ENCODE measurements at regions not wholly inside any gene's neighbourhood (a gene's known extent, or its start where the extent isn't known, plus 50 kb on each side); places are given as distances from the start of the nearest gene placed in this dataset.
A peak's percentile ranks its signal among the peaks of the same experiment; 100 is the strongest.
"Not testable (repeated sequence)": the region's sequence is repeated elsewhere in the genome, so short reads cannot be mapped to it uniquely, and the experiment has no call there.

GRCh38 chr2:155980941-155981560 lies 351.5 kb downstream of the NR4A2 start:
- DNase-seq (ENCODE audit: low read depth): no peak
- no peak overlapping the region for H3K4me3 ChIP-seq (ENCODE audit: low read depth, low read length)
- no peak for TF ChIP-seq CTCF (IDR thresholded peaks at IDR 0.05; ENCODE audit: insufficient read depth, low read length)

GRCh38 chr2:155975734-155976133 lies 356.8 kb downstream of the NR4A2 start:
- no peak for TF ChIP-seq CTCF (IDR thresholded peaks at IDR 0.05; ENCODE audit: insufficient read depth, low read length)
- H3K4me3 ChIP-seq (ENCODE audit: low read depth, low read length): no peak overlapping the region
- DNase-seq (ENCODE audit: low read depth): peak; percentile 9

GRCh38 chr2:155972916-155973315 lies 359.6 kb downstream of the NR4A2 start:
- no peak for TF ChIP-seq CTCF (IDR thresholded peaks at IDR 0.05; ENCODE audit: insufficient read depth, low read length)
- DNase-seq (ENCODE audit: low read depth): no peak
- H3K4me3 ChIP-seq (ENCODE audit: low read depth, low read length): no peak overlapping the region

- H3K4me3 ChIP-seq (ENCODE audit: low read depth, low read length); DNase-seq (ENCODE audit: low read depth): not testable (repeated sequence)
These were observed 366.5 kb downstream of the NR4A2 start for GRCh38 chr2:155966064-155966471.

GRCh38 chr2:155965415-155966063 lies 367.0 kb downstream of the NR4A2 start:
- no peak for TF ChIP-seq CTCF (IDR thresholded peaks at IDR 0.05; ENCODE audit: insufficient read depth, low read length)
- H3K4me3 ChIP-seq (ENCODE audit: low read depth, low read length): no peak overlapping the region
- no peak for DNase-seq (ENCODE audit: low read depth)

- no peak for DNase-seq (ENCODE audit: low read depth)
- H3K4me3 ChIP-seq (ENCODE audit: low read depth, low read length): no peak overlapping the region
- no peak for TF ChIP-seq CTCF (IDR thresholded peaks at IDR 0.05; ENCODE audit: insufficient read depth, low read length)
These were observed 370.9 kb downstream of the NR4A2 start for GRCh38 chr2:155961641-155962040.

GRCh38 chr2:155958834-155959233 lies 373.7 kb downstream of the NR4A2 start:
- no peak overlapping the region for H3K4me3 ChIP-seq (ENCODE audit: low read depth, low read length)
- no peak for DNase-seq (ENCODE audit: low read depth)
- no peak for TF ChIP-seq CTCF (IDR thresholded peaks at IDR 0.05; ENCODE audit: insufficient read depth, low read length)
